CD4-positive, alpha-beta T cell treated with Interleukin-1 beta for 1 hour (primary cell): ENCODE measurements at regions not wholly inside any gene's neighbourhood (a gene's known extent, or its start where the extent isn't known, plus 50 kb on each side); places are given as distances from the start of the nearest gene placed in this dataset.
A peak's percentile ranks its signal among the peaks of the same experiment; 100 is the strongest.
"Not testable (repeated sequence)": the region's sequence is repeated elsewhere in the genome, so short reads cannot be mapped to it uniquely, and the experiment has no call there.

Experiments
- DNase-seq, 2 donors: peaks; one replicate each; pipeline ENCODE4 v3.0.0-alpha.2; 2020 to 2022

DNA sequence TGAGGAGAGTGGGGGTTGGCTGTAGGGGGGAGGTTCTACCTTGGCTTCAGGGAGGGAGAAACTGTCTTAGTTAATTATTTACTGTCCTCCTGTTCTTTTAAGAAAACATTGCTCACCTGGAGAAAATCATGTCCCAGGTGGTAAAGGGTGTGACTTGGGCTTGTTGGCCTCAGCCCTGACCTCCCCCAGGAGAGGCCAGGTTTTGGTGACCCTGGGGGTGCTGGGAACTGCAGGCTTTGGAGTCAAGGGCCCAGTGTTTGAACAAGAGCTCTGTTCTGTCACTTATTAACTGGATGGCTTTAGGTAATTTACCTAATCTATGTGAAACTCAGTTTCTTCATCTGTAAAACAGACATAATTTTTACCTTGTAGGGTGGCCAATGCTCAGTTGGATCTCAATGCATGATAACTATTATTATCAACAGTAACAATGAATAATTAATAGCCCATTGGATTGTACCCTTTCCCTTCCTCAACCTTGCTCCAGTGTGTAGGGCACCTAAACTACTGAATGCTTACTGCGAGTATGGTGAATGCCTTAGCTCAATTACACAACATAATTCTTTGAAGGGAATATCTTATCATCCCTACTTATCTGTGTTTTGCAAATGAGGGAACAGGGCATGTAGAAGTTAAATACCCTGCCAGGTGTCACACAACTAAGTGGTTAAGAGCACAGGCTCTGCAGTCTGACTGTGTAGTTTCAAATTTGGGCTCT is 959.4 kb upstream of the DEFB115 start:
- not testable (repeated sequence) for DNase-seq

DNA sequence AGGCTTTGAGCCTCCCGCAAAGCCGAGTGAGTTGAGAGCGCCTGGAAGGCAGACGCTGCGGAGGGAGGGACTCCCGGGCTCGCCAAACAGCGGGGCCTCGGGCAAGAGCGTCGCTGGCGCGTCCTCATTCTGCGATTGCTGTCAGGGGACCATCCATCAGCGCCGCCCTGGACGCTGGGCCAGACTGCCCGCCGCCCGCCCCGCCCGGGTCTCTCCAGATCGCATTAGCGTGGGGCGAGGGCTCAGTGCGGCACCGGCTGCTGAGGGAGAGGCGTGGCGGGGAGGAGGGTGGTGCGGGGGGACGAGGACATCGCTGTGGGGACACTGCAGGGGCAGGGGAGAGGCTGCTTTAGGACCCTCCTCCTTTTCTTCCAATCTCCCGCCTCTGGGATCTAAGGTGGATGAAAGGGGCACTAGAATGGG is 957.2 kb upstream of the DEFB115 start:
- DNase-seq, result not testable (repeated sequence)

DNA sequence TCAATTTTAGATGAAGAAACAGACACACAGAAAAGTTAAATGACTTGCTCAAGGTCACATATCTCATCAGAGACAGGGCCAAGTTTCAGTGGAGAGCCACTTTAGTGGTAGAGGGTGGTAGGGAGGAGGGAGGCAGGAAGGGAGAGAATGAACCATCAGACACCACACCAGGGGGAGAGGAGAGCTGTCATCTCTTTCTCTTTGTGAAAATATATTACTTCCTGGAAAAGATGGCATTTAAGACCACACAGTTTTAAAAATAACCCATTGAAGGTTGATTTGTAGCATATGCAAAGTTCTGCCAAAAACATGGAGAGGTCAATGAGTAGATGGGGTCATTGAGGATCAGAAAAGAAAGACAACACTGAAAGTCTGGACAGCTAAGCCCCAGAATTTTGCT is 954.7 kb upstream of the DEFB115 start:
- not testable (repeated sequence) for DNase-seq

DNA sequence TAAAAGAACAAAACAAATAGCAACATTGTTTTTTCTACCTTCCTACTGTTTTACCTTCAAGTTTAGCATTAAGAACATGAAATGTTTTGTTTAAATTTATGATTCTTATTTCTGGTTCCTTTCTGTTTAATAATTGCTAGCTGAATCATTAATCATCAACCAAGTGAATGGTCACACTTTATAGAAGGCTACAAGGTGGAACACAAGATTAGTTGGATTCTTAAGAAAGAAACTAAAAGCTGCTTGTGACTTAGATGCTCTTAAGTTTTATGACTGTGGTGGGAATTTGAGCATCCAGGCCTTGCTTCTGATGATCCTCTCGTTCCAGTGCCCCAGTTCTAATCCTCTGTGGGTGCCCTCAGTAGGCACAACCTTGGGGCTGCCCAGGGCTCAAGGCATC is 947.5 kb upstream of the DEFB115 start:
- not testable (repeated sequence) for DNase-seq

DNA sequence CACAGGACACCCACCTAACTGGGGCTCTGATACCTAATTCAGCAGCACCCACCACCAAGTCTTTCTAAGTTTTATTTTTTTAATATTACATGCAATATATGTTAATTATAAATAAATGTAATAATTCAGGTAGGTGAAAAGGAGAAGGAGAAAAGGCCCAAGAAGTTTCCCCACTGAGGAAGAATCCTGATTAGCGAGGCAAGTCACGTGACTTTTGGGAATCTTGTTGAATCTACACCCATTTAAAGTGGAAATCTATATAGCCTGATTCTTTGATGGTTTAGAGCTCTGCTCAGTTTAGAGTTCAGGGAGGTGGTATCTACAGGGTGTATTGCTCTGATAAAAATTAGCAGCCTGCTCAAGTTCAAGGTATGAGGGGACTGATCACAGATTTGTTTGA is 947.1 kb upstream of the DEFB115 start:
- DNase-seq, result not testable (repeated sequence)

DNA sequence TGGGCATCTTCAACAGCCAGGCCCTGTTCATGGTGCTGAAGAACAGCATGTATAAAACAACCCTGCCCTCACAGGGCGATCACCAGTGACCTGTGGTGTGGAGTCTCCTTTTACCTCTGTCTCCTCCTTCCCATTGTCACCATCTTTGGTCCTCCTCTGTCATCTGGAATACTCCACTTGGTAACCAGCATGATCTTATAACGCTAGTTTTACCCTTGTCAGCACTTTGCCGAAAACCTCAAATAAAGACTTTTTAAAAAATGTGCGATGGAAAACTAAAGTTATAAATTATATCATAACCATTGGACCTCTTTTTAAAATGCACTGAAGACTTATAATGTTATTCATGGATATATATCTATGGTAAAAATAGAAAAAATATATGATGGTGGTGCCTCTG is 945.2 kb upstream of the DEFB115 start:
- DNase-seq, result not testable (repeated sequence)

DNA sequence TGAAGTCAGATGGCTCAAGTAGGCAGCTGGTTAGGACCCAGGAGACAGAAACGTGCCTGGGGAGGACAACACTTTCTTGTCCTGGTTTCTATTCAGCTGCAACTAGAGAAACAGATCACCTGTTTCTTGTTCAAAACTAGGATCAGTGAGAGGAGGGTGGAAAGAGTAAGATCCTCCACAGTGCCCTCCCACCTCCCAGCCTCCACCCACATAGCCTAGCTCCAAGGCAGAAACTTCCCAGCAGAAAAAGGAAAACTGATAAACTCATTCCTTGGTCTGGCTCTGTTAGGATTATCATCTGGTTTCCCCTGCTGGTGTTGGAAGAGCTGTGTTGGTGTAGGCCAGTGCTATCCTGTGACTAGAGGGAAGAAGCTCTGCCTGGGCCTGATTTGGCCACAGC is 943.8 kb upstream of the DEFB115 start:
- not testable (repeated sequence) for DNase-seq

DNA sequence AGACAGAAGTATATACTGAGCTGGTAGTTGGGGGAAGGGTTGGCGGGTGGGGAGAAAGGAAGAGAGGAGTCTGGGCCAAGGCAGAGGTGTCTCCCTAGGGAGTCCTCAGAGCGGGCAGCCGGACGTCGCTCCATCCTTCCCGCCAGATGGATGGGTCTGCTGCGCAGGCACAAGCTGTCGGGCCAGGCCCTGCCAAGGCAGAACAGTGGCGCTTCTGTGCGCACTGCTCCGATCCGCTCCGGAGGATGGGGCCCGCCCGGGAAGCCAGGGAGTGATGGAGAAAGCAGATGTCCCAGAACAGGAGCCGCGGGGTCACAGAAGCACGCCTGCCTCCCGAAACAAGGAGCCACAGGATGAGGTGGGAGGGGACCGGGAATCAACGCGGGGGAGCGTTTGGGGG is 941.4 kb upstream of the DEFB115 start:
- DNase-seq, result not testable (repeated sequence)

DNA sequence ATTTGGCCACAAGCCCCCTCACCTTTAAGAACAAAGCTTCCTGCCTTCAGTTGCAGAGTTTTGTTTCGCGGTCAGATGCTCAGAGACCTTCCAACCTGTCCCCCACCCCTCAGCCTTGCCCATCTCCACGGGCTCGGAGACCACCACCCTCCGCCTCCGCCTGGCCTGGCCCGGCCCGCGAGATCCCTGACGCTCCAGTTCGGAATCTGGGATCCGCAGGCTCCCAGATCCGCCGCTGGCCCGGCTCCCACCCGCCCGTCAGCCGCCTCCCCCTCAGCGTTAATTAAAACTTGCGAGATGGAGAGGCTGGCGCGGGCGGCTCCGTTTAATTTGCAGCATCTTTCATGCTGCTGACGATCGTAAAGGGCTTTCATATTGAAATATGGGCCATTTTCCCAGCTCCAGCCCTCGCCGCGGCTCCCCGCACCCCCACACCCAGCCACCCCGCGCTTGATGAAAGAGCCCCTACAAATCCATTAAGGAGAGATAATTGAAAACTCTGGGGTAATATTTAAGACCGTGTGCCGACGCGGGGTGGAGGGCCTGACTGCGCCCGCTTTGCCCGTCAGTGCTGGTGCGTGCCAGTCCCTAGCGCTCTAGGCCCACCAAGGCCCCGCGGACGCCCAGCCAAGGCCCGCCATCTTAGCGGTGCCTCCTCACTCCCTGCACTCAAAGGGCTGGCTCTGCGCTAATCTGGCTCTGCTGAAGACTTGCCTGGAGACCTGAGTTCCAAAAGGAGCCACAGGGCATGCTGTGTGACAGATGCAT is 940.7 kb upstream of the DEFB115 start:
- DNase-seq, result not testable (repeated sequence)

DNA sequence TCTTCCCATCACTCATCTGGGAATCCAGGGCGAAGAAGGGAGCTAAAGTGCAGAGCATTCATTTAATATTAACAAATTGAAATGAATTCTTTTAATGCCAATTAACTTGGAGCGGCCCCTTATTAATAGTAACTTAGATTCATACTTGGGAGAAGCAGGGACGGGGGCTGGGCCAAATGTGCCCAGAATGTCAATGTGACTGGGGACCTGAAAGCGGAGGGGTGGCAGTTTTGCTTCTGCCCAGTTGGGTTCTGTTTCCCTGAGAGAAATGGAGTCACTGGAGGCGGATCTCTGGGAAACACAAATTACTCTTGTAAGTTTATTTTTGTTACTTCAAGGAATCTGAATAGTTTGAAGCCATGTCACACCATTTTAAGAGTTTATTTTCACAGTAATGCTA is 923.7 kb upstream of the DEFB115 start:
- not testable (repeated sequence) for DNase-seq

DNA sequence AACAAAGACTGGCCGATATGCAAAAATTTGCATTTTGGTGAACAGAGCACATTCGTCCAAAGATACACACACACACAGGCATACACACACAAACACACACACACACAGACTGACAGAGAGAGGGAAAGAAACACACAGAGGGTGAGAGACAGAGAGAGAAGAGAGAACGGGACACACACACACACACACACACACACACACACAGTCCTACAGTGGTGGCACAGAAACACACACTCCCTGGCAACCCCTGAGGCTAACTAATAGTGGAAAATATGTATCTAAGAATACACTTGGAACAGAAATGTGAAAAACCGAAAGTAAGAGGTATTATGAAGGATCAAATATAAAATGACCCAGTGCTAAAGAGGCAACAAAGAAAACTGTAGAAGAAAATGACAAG is 919.9 kb upstream of the DEFB115 start:
- not testable (repeated sequence) for DNase-seq

DNA sequence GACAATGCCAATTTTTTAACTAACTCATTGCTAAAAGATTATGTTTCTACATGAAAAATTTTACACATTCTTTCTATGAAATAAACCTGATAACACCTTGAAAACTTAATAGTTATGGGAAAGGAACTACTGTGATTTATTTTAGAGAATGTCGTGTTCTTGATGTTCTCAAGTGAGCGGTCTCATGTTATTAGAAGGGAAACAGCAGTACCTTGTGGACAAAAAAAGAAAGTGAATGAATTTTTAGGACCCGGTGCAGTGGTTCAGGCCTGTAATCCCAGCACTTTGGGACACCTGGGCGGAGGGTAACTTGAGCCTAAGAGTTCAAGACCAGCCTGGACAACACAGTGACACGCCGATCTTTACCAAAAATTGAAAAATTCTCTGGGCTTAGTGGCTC is 908.5 kb upstream of the DEFB115 start:
- peak in 1 of 2 donors; percentile 11 for DNase-seq

DNA sequence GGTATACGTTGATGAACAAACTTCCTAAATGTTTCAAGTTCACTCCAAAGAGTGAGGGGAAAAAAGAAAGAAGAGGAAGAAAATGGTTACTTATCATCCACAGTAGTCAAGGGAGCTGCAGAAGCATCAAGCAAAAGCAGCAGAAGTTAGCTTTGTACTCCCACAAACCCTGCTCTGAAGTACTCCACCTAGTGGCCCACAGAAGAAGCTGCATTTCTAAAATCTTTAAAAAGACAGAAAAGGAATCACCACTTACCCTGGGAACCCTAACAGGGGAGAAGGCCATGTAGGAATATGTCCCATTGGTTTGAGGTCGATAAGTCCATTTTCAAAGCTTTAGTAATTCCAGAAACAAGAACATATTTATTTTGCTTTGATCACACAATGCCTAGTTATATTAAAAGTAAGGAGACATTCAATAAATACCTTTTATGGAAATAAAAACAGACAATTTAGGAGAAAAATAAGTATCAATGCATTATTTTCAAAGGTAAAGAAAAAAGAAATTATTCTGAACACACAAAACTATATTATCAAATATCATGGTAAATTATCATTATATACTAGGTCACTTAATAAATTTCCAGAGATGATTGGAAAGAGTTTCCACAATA is 900.5 kb upstream of the DEFB115 start:
- DNase-seq, result peak in 1 of 2 donors; percentile 23

DNA sequence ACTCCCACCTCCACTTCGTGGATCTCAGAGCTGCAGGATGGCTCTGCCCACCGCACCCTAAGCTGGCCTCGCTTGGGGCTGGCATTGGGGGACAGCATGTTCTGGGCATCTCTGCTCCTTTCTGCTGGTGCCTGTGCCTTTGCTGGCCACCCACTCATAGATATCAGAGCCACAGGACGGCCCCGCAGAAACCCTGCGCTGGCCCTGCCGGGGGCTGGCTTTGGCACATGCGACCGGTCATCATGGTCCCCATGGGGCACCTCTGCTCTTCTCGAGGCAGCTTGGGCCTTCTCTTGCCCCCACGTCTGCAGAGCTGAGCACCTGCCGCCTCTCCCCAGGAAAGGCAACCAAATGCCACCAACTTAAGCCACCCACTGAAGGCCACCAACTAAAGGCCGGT is 895.7 kb upstream of the DEFB115 start:
- DNase-seq, result not testable (repeated sequence)

DNA sequence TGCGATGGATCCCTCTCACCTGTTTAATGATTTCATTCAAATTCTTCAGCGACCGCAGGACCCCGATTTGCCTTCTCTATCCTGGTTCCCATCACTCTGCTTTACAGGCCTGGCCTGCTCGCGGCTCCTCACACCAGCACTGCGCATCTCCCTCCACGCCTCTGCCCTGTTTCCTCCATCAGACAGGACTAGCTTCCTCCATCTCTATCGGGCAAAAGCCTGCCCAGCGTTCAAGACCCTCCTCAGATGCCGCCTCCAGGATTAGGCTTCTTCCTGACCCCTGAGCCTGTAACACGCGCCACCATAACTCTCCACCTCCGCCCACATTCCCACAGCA is 881.1 kb upstream of the DEFB115 start:
- not testable (repeated sequence) for DNase-seq

DNA sequence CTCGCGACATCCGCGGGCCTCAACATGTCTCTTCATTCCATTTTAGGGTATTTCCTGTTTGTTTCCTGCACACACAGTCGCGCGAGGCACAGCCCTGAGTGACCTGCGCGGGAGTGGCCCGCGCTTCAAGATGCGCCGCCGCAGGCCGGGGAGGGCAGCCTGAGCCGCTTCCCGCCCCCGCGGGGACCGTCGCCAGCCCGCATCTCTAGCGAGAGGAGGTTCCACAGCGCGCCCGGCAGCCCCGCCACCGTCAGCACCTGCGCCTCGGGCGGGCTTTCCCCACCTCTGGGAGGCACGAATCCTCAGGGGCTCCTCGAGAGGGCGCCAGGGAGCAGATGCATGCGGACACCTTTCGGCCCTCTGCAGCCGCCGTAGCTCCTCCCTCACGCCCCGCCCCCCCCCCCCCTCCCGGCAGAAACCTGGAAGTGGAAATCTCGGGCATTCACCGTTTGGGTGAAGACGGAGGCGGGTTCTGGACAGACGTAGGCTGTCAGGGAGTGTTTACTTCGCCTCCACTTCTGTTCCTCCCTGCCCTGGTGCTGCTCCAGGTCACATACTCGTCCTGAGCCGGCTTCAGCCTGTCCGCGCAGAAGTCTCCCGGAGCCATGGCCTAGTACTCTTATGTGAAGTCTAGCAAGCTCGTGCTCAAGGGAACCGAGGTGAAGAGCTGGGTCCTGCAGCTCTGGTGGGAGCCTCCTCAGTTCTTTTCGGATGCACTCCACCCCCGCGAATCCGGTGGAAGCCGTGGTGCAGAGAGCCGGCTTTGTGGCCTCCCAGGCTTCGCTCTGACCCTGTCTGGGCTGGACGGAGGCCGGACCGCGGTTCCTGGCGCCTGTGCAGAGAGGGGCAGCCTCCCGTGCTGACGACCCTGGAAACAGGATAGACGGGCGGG is 880.5 kb upstream of the DEFB115 start:
- peak; percentile 91 to 92 for DNase-seq

DNA sequence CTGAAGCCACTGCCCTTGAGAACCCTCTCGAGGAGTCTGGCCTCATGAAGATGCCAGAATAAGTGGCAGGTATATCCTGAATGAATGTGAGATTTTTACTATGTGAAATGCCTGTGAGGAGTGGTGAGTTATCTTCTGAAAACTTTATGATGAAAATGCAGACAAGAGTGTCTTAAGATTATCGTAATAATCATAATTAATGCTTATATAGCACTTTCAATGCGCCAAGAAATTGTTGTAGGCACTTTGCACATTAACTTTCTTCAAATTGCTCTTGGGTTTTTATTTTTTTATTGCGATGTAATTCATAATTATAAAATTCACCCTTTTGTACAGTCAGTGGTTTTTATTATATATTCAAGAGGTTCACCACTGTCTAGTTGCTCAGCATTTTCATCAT is 879.1 kb upstream of the DEFB115 start:
- DNase-seq, result not testable (repeated sequence)

DNA sequence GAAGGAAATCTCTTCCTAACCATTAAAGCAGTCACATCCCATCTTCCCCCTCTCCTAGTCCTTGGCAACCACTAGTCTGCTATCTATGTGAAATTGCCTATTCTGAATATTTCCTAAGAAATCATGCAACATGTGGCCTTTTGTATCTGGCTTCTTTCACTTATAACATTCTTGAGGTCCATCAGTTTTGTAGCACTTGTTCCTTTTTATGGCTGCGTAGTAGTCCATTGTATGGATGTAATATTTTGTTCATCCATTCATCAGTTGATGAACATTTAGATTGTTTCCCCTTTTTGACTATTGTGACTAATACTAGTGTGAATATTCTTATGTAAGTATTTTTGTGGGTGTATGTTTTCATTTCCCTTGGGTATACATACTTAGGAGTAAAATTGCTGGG is 878.7 kb upstream of the DEFB115 start:
- DNase-seq, result not testable (repeated sequence)

DNA sequence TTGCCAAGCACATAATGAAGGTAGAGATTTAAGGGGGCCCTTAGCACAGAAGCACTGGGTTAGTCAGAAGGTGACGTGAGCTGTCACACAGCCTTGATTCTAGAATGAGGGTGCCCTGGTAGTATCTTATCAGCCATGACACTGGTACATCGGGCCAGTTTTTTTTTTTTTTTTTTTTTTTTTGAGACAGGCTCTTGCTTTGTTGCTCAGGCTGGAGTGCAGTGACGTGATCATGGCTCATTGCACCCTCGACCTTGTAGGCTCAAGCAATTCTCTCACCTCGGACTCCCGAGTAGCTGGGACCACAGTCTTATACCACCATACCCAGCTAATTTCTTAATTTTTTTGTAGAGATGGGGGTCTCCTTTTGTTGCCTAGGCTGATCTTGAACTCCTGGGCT is 872.6 kb upstream of the DEFB115 start:
- DNase-seq, result not testable (repeated sequence)

DNA sequence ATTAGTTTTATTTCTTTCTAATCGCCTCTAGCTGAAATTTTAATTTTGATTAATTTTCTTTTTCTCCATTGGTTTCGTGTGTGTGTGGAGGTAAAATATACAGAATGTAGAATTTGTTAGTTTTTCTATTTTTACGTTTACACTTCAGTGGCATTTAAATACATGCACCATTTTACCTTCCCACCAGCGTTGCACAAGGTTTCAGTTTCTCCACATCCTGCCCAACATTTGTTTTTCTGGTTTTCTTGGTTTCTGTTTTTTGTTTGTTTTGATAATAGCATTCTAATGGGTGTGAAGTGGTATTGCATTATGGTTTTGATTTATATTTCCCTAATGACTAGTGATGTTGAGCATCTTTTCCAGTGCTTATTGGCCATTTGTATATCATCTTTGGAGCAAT is 871.4 kb upstream of the DEFB115 start:
- not testable (repeated sequence) for DNase-seq

DNA sequence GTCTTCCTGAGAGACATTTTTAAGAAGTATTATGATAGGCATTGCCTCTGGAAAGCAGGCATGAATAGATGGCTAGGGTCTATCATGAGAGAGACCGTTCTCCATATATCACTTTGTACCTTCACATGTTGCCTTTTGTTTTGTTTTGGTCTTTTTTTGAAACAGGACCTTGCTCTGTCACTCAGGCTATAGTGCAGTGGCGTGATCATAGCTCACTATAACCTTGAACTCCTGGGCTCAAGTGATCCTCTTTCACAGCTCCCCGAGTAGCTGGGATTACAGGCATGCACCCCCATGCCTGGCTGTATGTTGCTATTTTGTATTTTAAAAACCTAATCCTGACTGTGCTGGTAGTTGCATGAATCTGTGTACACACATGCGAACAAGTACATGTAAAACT is 869.6 kb upstream of the DEFB115 start:
- not testable (repeated sequence) for DNase-seq

DNA sequence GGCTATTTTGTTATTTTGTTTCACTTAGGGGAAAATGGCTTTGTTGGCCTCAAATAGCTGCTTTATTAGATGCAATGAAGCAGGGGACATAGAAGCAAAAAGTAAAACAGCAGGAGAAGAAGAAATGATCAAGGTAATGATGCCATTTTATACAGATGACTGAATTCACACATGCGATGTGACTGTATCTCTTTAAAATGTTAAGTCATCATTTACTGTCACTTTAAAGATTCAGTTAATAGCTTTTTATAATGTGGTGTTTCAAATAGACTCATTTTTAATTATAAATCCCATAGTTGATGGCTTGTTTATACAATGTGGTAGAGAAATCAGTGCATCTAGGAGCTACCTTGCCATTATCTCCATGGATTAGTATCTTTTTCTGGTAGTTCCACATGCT is 863.9 kb upstream of the DEFB115 start:
- DNase-seq, result not testable (repeated sequence)

DNA sequence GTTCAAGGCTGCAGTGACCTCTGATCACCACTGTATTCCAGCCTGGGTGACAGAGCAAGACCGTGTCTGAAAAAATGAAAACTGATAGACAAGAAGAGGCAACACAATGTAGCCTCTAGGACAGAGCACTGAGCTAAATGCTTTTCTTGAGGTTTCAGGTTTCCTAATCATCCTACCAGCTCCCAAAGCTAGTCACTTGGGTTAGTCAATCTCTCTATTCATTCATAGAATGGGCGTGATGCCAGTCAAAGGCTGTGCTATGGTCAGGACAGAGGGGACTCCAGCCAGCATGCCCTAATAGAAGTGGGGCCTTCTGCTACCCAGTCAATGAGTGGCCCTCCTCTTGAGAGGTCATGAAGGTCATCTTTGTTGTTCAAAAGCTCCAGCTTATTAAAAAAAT is 860.4 kb upstream of the DEFB115 start:
- not testable (repeated sequence) for DNase-seq
